Uterus (tissue), 2 donors: ENCODE measurements at regions not wholly inside any gene's neighbourhood (a gene's known extent, or its start where the extent isn't known, plus 50 kb on each side); places are given as distances from the start of the nearest gene placed in this dataset.

Experiments used
- CTCF ChIP-seq, 4 experiments: fragments of 200-600 bp in 2 of 4; fragments of 450-650 bp in 2 of 4; sonication (generic) in 2 of 4; IDR thresholded peaks; one replicate each; pipeline ENCODE4 v1.5.1; 2016 to 2019; ENCODE audit warnings: antibody characterized with exemption in 4 of 4, mild to moderate bottlenecking in 2 of 4, moderate library complexity in 1 of 4
- POLR2A ChIP-seq, 2 donors: fragments of 450-650 bp; IDR thresholded peaks; one replicate each; pipeline ENCODE4 v1.6.1; 2016; ENCODE audit warnings: antibody characterized with exemption in 2 of 2, mild to moderate bottlenecking in 1 of 2, moderate library complexity in 1 of 2

DNA sequence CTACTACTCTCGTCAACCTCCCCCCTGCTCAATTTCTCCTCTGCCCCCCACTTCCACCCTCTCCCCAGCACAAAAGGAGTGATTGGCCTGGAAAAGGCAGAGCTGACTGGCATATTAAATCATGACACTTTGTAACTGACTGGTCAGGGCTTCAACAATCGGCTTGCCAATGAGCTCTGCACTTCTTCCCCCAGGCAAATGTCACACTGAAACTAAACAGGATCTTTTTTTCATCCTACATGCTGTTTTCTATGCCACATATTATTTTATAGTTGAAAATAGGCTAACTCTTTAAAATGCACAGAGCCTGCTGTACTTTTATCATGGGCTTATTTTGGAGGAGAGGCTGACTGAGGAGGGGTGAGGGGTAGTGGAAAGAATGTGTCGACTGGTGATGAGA is 295.2 kb downstream of the TCF7L2 start:
- no peak for TF ChIP-seq CTCF (IDR thresholded peaks at IDR 0.05)
- TF ChIP-seq POLR2A (IDR thresholded peaks at IDR 0.05) = no peak
